ENCODE measurements at regions not wholly inside any gene's neighbourhood (a gene's known extent, or its start where the extent isn't known, plus 50 kb on each side); places are given as distances from the start of the nearest gene placed in this dataset.

GRCh38 chr6:147621263-147621662 is 112.8 kb downstream of the SAMD5 start:
- no peaks in the 10 kb centered on the region for H3K36me3 Mint-ChIP-seq
- no peak for DNase-seq

GRCh38 chr6:147621961-147622360 is 113.5 kb downstream of the SAMD5 start:
- Mint-ChIP-seq H3K9me3 (peaks cover 0 to 6% (median under 1%) of the 10 kb centered on the region in 6 donors), H3K4me1 (no peaks in the 10 kb centered on the region), H3K4me3 (no peak overlapping the region), H3K27me3 (ENCODE audit: low read depth in 3 of 3) (no peaks in the 10 kb centered on the region), H3K27ac (no peak overlapping the region), H3K36me3 (no peaks in the 10 kb centered on the region)
- DNase-seq, result no peak

More at GRCh38 chr6:147621263-147621662, 112.8 kb downstream of the SAMD5 start:
- no peaks in the 10 kb centered on the region for H3K4me1 Mint-ChIP-seq
- peaks cover 0 to 6% (median 0%) of the 10 kb centered on the region in 6 donors for H3K9me3 Mint-ChIP-seq
- H3K27ac Mint-ChIP-seq, result no peak overlapping the region
- H3K27me3 Mint-ChIP-seq (ENCODE audit: low read depth in 3 of 3), result peaks cover 0 to 2% (median under 1%) of the 10 kb centered on the region in 3 donors
- no peak overlapping the region for H3K4me3 Mint-ChIP-seq

GRCh38 chr6:147624946-147625515 is 116.5 kb downstream of the SAMD5 start:
- no peaks in the 10 kb centered on the region for H3K4me1 Mint-ChIP-seq
- no peak overlapping the region for H3K4me3 Mint-ChIP-seq
- H3K36me3 Mint-ChIP-seq, result no peaks in the 10 kb centered on the region
- peaks cover 0 to 8% (median 1%) of the 10 kb centered on the region in 6 donors for H3K9me3 Mint-ChIP-seq
- H3K27ac Mint-ChIP-seq, result no peak overlapping the region
- no peak for DNase-seq
- H3K27me3 Mint-ChIP-seq (ENCODE audit: low read depth in 3 of 3), result peaks cover 0 to 1% (median 0%) of the 10 kb centered on the region in 3 donors

DNA sequence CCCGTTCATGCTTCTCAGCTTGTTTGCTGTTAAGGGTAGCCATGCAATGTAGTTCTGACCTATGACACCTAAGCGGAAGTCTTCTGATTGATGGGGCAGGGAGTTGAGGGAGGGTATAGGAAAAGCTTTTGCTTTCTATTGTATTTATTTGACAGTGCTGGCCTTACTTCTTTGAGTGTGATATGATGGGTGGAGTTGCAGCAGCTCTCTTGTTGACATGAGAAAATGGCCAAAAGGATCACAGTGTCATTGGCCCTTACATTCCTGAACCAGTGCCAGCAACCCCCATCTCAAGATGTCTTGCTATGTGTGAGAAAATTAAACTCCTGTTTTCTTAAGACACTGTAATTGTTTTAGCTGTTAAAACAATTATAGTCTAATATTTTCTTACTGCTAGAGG is 117.5 kb downstream of the SAMD5 start:
- no peaks in the 10 kb centered on the region for H3K4me1 Mint-ChIP-seq
- H3K36me3 Mint-ChIP-seq, result no peaks in the 10 kb centered on the region
- H3K27ac Mint-ChIP-seq, result no peak overlapping the region
- H3K27me3 Mint-ChIP-seq (ENCODE audit: low read depth in 3 of 3), result peaks cover 0 to 1% (median 0%) of the 10 kb centered on the region in 3 donors
- H3K4me3 Mint-ChIP-seq, result no peak overlapping the region
- DNase-seq, result no peak
- H3K9me3 Mint-ChIP-seq, result peaks cover 0 to 9% (median 1%) of the 10 kb centered on the region in 6 donors

DNA sequence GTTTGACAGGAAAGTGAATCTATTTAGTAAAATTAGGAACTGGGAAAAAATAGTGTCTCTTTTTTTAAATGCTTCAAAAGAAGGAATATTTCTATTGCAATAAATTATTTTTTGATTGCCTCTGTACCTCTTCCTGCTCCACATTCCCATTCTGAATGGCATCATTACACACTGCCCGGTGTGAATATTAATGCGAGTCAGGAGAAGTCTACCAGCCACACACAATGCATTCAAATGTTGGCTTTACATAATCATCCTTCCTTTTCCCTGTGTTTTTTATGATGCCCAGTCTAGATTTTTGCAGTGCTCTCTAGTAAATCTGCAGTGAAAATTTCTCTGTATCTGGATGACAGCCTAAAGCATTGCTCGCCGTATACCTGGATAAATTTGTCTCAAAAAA is 118.9 kb downstream of the SAMD5 start:
- no peaks in the 10 kb centered on the region for H3K4me1 Mint-ChIP-seq
- no peak overlapping the region for H3K4me3 Mint-ChIP-seq
- peaks cover 0 to 18% (median 3%) of the 10 kb centered on the region in 6 donors for H3K9me3 Mint-ChIP-seq
- DNase-seq, result no peak
- H3K27ac Mint-ChIP-seq, result no peak overlapping the region
- H3K36me3 Mint-ChIP-seq, result no peaks in the 10 kb centered on the region
- peaks cover 0 to 1% (median 0%) of the 10 kb centered on the region in 3 donors for H3K27me3 Mint-ChIP-seq (ENCODE audit: low read depth in 3 of 3)

- Mint-ChIP-seq H3K36me3 (no peaks in the 10 kb centered on the region), H3K4me3 (no peak overlapping the region), H3K4me1 (no peaks in the 10 kb centered on the region), H3K27me3 (ENCODE audit: low read depth in 3 of 3) (peaks cover 0 to 1% (median 0%) of the 10 kb centered on the region in 3 donors), H3K27ac (no peak overlapping the region), H3K9me3 (peaks cover 3 to 38% (median 9%) of the 10 kb centered on the region in 6 donors)
- DNase-seq, result no peak
These were observed 124.7 kb downstream of the SAMD5 start for GRCh38 chr6:147633191-147633590.

GRCh38 chr6:147637620-147638195 is 129.2 kb downstream of the SAMD5 start:
- Mint-ChIP-seq H3K4me1 (no peaks in the 10 kb centered on the region), H3K4me3 (no peak overlapping the region), H3K9me3 (peaks cover 1 to 37% (median 4%) of the 10 kb centered on the region in 6 donors), H3K27me3 (ENCODE audit: low read depth in 3 of 3) (no peaks in the 10 kb centered on the region), H3K27ac (no peak overlapping the region), H3K36me3 (no peaks in the 10 kb centered on the region)
- DNase-seq, result no peak

- H3K4me1 Mint-ChIP-seq, result no peaks in the 10 kb centered on the region
- H3K27ac Mint-ChIP-seq, result no peak overlapping the region
- H3K27me3 Mint-ChIP-seq (ENCODE audit: low read depth in 3 of 3), result no peaks in the 10 kb centered on the region
- peaks cover 0 to 29% (median 2%) of the 10 kb centered on the region in 6 donors for H3K9me3 Mint-ChIP-seq
- DNase-seq, result no peak
- H3K4me3 Mint-ChIP-seq, result no peak overlapping the region
- H3K36me3 Mint-ChIP-seq, result no peaks in the 10 kb centered on the region
These were observed 130.8 kb downstream of the SAMD5 start for GRCh38 chr6:147639279-147639678.

- no peaks in the 10 kb centered on the region for H3K36me3 Mint-ChIP-seq
- no peak overlapping the region for H3K27ac Mint-ChIP-seq
- peaks cover 0 to 16% (median 0%) of the 10 kb centered on the region in 6 donors for H3K9me3 Mint-ChIP-seq
- H3K4me1 Mint-ChIP-seq, result no peaks in the 10 kb centered on the region
- DNase-seq, result no peak
- no peaks in the 10 kb centered on the region for H3K27me3 Mint-ChIP-seq (ENCODE audit: low read depth in 3 of 3)
- no peak overlapping the region for H3K4me3 Mint-ChIP-seq
These were observed 132.1 kb downstream of the SAMD5 start for GRCh38 chr6:147640606-147641005.

DNA sequence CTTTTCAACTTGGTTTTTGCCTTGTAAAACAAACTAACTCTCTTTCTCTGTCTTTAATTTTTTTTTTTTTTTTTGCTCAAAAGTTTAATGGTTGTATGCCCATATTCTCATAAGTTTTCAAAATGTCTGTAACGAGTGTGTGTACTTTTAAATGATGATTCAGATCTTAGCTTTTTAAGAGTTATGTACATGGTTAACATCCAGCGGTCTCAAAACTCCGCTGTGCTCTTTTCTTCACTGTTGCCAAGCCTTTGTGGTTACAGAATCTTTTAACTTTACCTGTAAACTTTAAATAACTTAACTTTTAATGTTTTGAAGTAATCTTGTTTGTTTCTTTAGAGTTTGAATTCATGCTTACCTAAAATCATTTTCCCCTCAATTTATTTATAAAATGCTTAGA is 133.0 kb downstream of the SAMD5 start:
- Mint-ChIP-seq H3K9me3 (peaks cover 0 to 11% (median 0%) of the 10 kb centered on the region in 6 donors), H3K27ac (no peak overlapping the region), H3K4me1 (no peaks in the 10 kb centered on the region), H3K36me3 (no peaks in the 10 kb centered on the region), H3K4me3 (no peak overlapping the region), H3K27me3 (ENCODE audit: low read depth in 3 of 3) (no peaks in the 10 kb centered on the region)
- DNase-seq, result no peak

- Mint-ChIP-seq H3K4me3 (no peak overlapping the region), H3K9me3 (peaks cover 0 to 11% (median 4%) of the 10 kb centered on the region in 6 donors), H3K36me3 (no peaks in the 10 kb centered on the region), H3K27me3 (ENCODE audit: low read depth in 3 of 3) (peaks cover 0 to 2% (median 0%) of the 10 kb centered on the region in 3 donors), H3K4me1 (no peaks in the 10 kb centered on the region), H3K27ac (no peak overlapping the region)
- no peak for DNase-seq
These were observed 134.0 kb downstream of the SAMD5 start for GRCh38 chr6:147642458-147642857.

- Mint-ChIP-seq H3K9me3 (peaks cover 0 to 7% (median 4%) of the 10 kb centered on the region in 6 donors), H3K4me1 (no peaks in the 10 kb centered on the region), H3K27me3 (ENCODE audit: low read depth in 3 of 3) (peaks cover 0 to 2% (median 0%) of the 10 kb centered on the region in 3 donors), H3K27ac (no peak overlapping the region), H3K4me3 (no peak overlapping the region), H3K36me3 (no peaks in the 10 kb centered on the region)
- DNase-seq, result no peak
These were observed 135.1 kb downstream of the SAMD5 start for GRCh38 chr6:147643341-147644200.

- H3K36me3 Mint-ChIP-seq, result no peaks in the 10 kb centered on the region
- H3K27ac Mint-ChIP-seq, result no peak overlapping the region
- H3K4me3 Mint-ChIP-seq, result no peak overlapping the region
- no peaks in the 10 kb centered on the region for H3K4me1 Mint-ChIP-seq
- peaks cover 0 to 11% (median 2%) of the 10 kb centered on the region in 6 donors for H3K9me3 Mint-ChIP-seq
- peaks cover 2 to 4% (median 3%) of the 10 kb centered on the region in 3 donors for H3K27me3 Mint-ChIP-seq (ENCODE audit: low read depth in 3 of 3)
- DNase-seq, result no peak
These were observed 140.4 kb downstream of the SAMD5 start for GRCh38 chr6:147648916-147649315.

Data from immature natural killer cell (primary cell).